GM12864 (cell line): ENCODE measurements at regions not wholly inside any gene's neighbourhood (a gene's known extent, or its start where the extent isn't known, plus 50 kb on each side); places are given as distances from the start of the nearest gene placed in this dataset.

ENCODE experiments used
- DNase-seq: peaks from one replicate; pipeline ENCODE4 v3.0.0-alpha.2; 2011; ENCODE audit warnings: low read depth
- H3K4me3 ChIP-seq: 2 replicates; pipeline ENCODE4 v1.5.1; 2011; ENCODE audit warnings: mild to moderate bottlenecking, low read depth, low read length, control low read depth
- TF ChIP-seq, protein P1 (sequence below): IDR thresholded peaks from 2 replicates; pipeline ENCODE4 v1.5.1; 2011; ENCODE audit warnings: low read depth, mild to moderate bottlenecking, moderate library complexity, low read length, control low read depth, inconsistent platforms; ENCODE audit errors: missing control alignments

DNA sequence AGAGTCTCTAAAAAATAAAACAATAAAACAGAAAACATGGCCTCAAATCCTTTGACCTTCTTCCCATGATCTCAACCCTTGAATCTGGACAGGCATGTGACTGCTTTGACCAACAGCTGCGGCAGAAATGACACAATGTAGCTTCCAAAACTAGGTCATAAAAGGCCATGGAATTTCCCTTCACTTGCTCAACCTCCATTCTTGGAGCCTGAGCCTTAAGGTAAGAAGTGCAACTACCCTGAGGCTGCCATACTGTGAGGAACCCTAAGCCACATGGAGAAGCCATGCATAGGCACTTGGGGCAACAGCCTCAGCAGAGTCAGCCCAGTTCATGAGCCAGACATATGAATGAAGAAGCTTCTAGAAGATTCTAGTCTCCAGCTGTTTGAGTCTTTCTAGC, 75.7 kb upstream of the BRD7 start:
- no peak for DNase-seq
- H3K4me3 ChIP-seq: no peak overlapping the region
- TF ChIP-seq, protein P1, sequence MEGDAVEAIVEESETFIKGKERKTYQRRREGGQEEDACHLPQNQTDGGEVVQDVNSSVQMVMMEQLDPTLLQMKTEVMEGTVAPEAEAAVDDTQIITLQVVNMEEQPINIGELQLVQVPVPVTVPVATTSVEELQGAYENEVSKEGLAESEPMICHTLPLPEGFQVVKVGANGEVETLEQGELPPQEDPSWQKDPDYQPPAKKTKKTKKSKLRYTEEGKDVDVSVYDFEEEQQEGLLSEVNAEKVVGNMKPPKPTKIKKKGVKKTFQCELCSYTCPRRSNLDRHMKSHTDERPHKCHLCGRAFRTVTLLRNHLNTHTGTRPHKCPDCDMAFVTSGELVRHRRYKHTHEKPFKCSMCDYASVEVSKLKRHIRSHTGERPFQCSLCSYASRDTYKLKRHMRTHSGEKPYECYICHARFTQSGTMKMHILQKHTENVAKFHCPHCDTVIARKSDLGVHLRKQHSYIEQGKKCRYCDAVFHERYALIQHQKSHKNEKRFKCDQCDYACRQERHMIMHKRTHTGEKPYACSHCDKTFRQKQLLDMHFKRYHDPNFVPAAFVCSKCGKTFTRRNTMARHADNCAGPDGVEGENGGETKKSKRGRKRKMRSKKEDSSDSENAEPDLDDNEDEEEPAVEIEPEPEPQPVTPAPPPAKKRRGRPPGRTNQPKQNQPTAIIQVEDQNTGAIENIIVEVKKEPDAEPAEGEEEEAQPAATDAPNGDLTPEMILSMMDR: no peak

DNA sequence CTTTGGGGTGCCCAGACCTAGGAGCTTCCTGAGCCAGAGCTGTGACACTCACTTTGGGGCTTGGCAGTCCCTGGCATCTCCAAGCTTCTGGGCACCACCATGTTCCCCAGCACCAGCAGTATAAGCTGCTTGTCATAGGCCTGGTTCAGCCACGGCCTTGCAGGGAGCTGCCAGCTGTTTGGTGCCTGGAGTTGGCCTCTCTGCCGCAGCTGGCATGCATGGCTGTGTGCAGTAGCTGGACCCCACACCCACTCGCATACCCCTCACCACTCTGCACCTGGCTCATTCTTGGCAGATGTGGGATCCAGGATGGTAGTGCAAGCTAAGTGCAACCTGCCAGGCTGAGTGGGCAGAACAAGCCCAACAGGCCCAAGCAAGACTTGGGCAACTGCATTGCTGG, 73.4 kb upstream of the BRD7 start:
- no peak for DNase-seq
- TF ChIP-seq, protein P1: no peak
- no peak overlapping the region for H3K4me3 ChIP-seq

DNA sequence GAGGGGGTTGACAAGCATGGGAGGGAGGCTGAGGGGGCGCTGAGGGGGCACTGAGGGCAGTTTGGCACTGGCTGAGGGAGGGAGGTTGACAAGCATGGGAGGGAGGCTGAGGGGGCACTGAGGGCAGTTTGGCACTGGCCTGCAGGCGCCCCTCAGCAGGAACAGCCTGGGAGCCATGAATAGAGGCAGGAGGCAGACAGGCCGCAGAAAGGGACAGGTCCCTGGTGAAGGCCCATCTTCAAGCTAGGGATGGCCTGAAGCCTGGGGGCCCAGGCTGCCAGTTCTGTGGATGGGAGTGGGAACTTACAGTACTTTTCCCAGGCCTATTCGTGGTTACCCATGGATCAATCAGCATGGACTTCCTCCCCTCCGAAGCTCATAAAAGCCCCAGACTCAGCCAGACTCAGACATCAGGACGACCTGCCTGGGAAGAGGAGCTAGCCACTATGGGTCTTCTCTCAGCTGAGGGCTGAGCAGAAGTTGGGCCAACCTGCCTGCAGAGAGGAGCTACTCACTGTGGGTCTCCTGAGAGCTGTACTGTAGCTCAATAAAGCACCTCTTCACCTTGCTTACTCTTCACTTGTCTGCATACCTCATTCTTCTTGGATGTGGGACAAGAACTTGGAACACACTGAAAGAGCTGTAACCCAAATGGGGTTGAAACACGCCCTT, 72.8 kb upstream of the BRD7 start:
- TF ChIP-seq, protein P1: no peak
- DNase-seq: no peak
- H3K4me3 ChIP-seq: no peak overlapping the region

DNA sequence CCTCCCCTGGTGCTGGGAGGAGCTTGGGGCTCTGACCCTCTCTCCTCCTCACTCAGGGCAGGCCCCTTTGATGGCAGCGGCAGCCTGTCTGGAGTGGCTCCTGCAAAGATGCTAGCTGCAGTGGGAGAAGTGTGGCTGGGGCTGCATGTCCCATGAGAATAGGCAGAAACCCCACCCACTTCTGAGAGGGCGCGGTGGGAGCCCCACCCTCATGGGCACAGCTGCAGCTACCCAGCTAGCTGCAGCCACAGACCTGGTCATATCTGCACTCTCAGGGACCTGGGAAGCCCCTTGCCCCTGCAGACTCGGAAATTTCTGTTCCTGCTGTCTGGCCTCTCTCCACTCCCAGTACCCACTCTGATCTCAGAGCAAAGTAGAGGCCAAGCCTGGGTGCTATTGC, 72.2 kb upstream of the BRD7 start:
- no peak overlapping the region for H3K4me3 ChIP-seq
- DNase-seq: no peak
- TF ChIP-seq, protein P1: no peak

DNA sequence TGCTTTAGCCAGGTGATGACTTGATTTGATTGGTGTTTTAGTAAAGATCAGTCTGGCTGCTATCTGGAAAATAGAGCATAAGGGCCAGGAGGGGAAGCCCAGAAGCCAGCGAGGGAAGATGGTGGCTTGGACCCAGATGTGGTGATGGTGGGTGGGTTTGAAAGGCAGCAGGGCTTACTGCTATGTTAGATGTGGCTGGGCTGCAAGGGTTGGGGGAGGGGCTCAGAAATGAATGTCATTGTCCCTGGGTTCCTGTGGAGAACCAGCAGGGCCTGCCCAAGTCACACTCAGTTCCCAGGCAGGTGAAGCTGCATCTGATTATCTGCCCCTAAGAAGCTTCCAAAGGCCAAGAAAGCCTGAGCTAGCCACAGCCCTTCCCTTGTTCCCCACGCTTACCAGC, 71.7 kb upstream of the BRD7 start:
- DNase-seq: no peak
- TF ChIP-seq, protein P1: no peak
- no peak overlapping the region for H3K4me3 ChIP-seq

DNA sequence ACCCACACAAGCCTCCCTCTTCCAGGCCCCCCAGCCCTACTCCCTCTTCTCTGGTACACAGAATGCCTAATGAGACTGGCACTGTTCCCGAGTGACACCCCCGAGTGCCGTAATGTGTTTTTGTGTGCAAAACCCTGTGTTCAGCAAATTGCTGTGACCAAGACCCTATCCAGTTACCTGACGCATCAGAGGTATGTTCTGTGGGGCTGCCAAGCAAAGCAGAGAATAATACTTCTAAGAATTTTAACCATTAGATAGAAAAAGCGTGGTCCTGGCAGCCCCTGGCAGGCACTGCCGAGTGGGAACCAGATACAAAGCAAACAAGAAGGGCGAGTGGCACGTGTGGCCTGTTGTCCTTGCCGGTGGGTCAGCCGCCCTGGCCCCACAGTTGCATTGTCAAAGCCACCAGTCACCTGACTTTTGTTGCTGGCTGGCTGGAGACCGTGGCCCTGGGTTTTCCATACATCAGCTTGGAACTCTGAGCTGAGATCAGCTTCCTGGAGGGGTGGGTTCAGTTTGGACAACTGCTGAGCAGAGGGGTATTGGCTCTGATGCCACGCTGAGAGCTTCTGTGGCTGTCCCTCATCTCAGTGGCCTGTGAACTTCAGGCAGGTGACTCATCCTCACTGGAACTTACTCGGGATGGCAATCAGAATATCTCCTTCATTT, 69.1 kb upstream of the BRD7 start:
- no peak for DNase-seq
- TF ChIP-seq, protein P1: no peak
- no peak overlapping the region for H3K4me3 ChIP-seq

DNA sequence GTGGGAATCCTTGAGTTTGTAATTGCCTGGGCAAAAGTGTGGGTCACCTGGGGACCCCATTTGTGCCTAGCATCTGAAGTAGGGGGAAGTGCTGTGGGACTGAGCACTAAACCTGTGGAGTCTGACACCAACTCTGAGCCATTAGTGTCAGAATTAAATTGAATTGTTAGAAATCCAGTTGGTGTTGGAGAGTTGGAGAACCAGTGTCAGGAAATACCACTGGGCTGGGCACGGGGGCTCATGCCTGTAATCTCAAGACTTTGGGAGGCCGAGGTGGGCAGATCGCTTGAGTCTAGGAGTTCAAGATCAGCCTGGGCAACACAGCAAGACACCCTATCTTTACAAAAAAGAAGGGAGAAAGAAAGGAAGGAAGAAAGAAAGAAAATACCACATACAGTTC, 67.5 kb upstream of the BRD7 start:
- TF ChIP-seq, protein P1: no peak
- no peak for DNase-seq
- no peak overlapping the region for H3K4me3 ChIP-seq
